ENCODE measurements at regions not wholly inside any gene's neighbourhood (a gene's known extent, or its start where the extent isn't known, plus 50 kb on each side); places are given as distances from the start of the nearest gene placed in this dataset.

DNA sequence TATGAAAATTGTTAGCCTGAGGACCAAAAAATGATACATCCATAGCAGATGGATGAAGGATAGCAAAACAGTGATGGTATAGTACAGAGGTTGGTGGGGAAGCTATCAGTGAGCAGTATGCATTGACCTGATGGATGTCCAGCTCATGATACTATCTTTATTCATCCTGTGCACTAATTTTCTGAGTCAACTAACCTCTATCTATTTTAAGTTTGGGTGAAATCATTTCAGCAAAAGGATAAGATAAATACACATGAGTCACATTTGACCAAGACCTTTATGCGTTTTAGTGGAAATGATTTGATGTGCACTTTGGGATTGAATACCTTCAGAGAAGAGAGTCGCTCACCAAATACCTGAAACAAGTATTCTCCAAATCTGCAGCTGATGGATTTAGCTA, 351.0 kb upstream of the NR3C2 start (continued):
- TF ChIP-seq, protein P1, sequence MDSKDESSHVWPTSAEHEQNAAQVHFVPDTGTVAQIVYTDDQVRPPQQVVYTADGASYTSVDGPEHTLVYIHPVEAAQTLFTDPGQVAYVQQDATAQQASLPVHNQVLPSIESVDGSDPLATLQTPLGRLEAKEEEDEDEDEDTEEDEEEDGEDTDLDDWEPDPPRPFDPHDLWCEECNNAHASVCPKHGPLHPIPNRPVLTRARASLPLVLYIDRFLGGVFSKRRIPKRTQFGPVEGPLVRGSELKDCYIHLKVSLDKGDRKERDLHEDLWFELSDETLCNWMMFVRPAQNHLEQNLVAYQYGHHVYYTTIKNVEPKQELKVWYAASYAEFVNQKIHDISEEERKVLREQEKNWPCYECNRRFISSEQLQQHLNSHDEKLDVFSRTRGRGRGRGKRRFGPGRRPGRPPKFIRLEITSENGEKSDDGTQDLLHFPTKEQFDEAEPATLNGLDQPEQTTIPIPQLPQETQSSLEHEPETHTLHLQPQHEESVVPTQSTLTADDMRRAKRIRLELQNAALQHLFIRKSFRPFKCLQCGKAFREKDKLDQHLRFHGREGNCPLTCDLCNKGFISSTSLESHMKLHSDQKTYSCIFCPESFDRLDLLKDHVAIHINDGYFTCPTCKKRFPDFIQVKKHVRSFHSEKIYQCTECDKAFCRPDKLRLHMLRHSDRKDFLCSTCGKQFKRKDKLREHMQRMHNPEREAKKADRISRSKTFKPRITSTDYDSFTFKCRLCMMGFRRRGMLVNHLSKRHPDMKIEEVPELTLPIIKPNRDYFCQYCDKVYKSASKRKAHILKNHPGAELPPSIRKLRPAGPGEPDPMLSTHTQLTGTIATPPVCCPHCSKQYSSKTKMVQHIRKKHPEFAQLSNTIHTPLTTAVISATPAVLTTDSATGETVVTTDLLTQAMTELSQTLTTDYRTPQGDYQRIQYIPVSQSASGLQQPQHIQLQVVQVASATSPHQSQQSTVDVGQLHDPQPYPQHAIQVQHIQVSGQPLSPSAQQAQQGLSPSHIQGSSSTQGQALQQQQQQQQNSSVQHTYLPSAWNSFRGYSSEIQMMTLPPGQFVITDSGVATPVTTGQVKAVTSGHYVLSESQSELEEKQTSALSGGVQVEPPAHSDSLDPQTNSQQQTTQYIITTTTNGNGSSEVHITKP (tag by site-specific recombination; IDR thresholded peaks at IDR 0.05): no peak
- TF ChIP-seq SP3 (tag by site-specific recombination; IDR thresholded peaks at IDR 0.05) (no peak), ZNF404 (tag by site-specific recombination; IDR thresholded peaks at IDR 0.05) (no peak), ZNF266 (tag by site-specific recombination; IDR thresholded peaks at IDR 0.05; ENCODE audit: low read depth) (no peak), ZNF302 (tag by site-specific recombination; IDR thresholded peaks at IDR 0.05; ENCODE audit: low read depth) (no peak)

DNA sequence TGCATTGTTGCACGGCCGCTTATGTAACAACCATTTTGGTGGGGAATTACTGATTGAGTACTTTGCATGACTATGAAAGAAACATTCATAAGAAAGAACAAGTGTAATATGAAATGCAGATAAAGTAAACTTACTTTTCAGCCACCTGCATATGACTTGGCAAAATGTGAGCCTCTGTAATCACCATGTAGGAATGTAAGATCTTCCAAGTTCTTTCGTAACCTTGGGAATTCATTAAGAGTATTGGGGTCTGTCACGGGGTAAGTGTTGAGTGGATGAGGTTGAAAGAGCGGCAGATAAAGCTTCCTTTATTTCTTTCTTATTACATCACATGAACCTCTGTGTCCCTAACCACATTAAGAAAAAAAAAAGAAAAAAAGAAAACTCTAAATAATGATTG, 348.5 kb upstream of the NR3C2 start:
- CTCF ChIA-PET: no interaction called here
- Histone ChIP-seq H3K4me3 (ENCODE audit: low read depth, low read length) (no peak overlapping the region), H3K4me1 (ENCODE audit: control insufficient read depth, insufficient read depth, low read length) (peaks cover 8% of the 10 kb centered on the region), H3K27ac (ENCODE audit: extremely low read depth, low read depth, low read length) (no peak overlapping the region), H3K9me3 (ENCODE audit: control insufficient read depth, insufficient read depth, low read depth, low read length) (no peaks in the 10 kb centered on the region), H3K36me3 (ENCODE audit: control insufficient read depth in 2 of 2, insufficient read depth in 1 of 2, low read length in 2 of 2) (no peaks in the 10 kb centered on the region)
- TF ChIP-seq KLF9 (tag by site-specific recombination; IDR thresholded peaks at IDR 0.05; ENCODE audit: low read depth): no peak
- no peak for TF ChIP-seq ZNF585B (tag by site-specific recombination; IDR thresholded peaks at IDR 0.05)
- TF ChIP-seq ZNF214 (tag by site-specific recombination; IDR thresholded peaks at IDR 0.05; ENCODE audit: borderline replicate concordance): no peak
- no peak for TF ChIP-seq ZNF175 (tag by site-specific recombination; IDR thresholded peaks at IDR 0.05)
- TF ChIP-seq, protein P2, sequence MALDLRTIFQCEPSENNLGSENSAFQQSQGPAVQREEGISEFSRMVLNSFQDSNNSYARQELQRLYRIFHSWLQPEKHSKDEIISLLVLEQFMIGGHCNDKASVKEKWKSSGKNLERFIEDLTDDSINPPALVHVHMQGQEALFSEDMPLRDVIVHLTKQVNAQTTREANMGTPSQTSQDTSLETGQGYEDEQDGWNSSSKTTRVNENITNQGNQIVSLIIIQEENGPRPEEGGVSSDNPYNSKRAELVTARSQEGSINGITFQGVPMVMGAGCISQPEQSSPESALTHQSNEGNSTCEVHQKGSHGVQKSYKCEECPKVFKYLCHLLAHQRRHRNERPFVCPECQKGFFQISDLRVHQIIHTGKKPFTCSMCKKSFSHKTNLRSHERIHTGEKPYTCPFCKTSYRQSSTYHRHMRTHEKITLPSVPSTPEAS (tag by site-specific recombination; IDR thresholded peaks at IDR 0.05): no peak
- TF ChIP-seq, protein P3, sequence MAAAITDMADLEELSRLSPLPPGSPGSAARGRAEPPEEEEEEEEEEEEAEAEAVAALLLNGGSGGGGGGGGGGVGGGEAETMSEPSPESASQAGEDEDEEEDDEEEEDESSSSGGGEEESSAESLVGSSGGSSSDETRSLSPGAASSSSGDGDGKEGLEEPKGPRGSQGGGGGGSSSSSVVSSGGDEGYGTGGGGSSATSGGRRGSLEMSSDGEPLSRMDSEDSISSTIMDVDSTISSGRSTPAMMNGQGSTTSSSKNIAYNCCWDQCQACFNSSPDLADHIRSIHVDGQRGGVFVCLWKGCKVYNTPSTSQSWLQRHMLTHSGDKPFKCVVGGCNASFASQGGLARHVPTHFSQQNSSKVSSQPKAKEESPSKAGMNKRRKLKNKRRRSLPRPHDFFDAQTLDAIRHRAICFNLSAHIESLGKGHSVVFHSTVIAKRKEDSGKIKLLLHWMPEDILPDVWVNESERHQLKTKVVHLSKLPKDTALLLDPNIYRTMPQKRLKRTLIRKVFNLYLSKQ (tag by site-specific recombination; IDR thresholded peaks at IDR 0.05; ENCODE audit: borderline replicate concordance): no peak
- no peak for TF ChIP-seq ZNF138 (tag by site-specific recombination; IDR thresholded peaks at IDR 0.05; ENCODE audit: borderline replicate concordance)
- TF ChIP-seq YY1 (tag by site-specific recombination; IDR thresholded peaks at IDR 0.05): no peak
- TF ChIP-seq ZNF555 (tag by site-specific recombination; conservative IDR thresholded peaks at IDR 0.05): no peak
- TF ChIP-seq ZNF335 (tag by site-specific recombination; conservative IDR thresholded peaks at IDR 0.05): no peak
- TF ChIP-seq ZNF843 (tag by site-specific recombination; IDR thresholded peaks at IDR 0.05): no peak
- TF ChIP-seq, protein P4, sequence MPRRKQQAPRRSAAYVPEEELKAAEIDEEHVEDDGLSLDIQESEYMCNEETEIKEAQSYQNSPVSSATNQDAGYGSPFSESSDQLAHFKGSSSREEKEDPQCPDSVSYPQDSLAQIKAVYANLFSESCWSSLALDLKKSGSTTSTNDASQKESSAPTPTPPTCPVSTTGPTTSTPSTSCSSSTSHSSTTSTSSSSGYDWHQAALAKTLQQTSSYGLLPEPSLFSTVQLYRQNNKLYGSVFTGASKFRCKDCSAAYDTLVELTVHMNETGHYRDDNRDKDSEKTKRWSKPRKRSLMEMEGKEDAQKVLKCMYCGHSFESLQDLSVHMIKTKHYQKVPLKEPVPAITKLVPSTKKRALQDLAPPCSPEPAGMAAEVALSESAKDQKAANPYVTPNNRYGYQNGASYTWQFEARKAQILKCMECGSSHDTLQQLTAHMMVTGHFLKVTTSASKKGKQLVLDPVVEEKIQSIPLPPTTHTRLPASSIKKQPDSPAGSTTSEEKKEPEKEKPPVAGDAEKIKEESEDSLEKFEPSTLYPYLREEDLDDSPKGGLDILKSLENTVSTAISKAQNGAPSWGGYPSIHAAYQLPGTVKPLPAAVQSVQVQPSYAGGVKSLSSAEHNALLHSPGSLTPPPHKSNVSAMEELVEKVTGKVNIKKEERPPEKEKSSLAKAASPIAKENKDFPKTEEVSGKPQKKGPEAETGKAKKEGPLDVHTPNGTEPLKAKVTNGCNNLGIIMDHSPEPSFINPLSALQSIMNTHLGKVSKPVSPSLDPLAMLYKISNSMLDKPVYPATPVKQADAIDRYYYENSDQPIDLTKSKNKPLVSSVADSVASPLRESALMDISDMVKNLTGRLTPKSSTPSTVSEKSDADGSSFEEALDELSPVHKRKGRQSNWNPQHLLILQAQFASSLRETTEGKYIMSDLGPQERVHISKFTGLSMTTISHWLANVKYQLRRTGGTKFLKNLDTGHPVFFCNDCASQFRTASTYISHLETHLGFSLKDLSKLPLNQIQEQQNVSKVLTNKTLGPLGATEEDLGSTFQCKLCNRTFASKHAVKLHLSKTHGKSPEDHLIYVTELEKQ (tag by site-specific recombination; IDR thresholded peaks at IDR 0.05; ENCODE audit: borderline replicate concordance): no peak
- no peak for TF ChIP-seq ZNF292 (tag by site-specific recombination; IDR thresholded peaks at IDR 0.05; ENCODE audit: borderline replicate concordance, low read depth)
- no peak for TF ChIP-seq ZNF791 (tag by site-specific recombination; IDR thresholded peaks at IDR 0.05)
- TF ChIP-seq ZFP41 (tag by site-specific recombination; IDR thresholded peaks at IDR 0.05; ENCODE audit: borderline replicate concordance): no peak
- no peak for TF ChIP-seq ZNF121 (tag by site-specific recombination; IDR thresholded peaks at IDR 0.05)
- TF ChIP-seq, protein P5, sequence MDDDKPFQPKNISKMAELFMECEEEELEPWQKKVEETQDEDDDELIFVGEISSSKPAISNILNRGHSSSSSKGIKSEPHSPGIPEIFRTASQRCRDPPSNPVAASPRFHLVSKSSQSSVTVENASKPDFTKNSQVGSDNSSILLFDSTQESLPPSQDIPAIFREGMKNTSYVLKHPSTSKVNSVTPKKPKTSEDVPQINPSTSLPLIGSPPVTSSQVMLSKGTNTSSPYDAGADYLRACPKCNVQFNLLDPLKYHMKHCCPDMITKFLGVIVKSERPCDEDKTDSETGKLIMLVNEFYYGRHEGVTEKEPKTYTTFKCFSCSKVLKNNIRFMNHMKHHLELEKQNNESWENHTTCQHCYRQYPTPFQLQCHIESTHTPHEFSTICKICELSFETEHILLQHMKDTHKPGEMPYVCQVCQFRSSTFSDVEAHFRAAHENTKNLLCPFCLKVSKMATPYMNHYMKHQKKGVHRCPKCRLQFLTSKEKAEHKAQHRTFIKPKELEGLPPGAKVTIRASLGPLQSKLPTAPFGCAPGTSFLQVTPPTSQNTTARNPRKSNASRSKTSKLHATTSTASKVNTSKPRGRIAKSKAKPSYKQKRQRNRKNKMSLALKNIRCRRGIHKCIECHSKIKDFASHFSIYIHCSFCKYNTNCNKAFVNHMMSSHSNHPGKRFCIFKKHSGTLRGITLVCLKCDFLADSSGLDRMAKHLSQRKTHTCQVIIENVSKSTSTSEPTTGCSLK (tag by site-specific recombination; IDR thresholded peaks at IDR 0.05): no peak
- POLR2A ChIA-PET: no interaction called here
